22Rv1 (cell line): ENCODE measurements at regions not wholly inside any gene's neighbourhood (a gene's known extent, or its start where the extent isn't known, plus 50 kb on each side); places are given as distances from the start of the nearest gene placed in this dataset.

Experiments used
- ZFX ChIP-seq: fragments of 450-650 bp; IDR thresholded peaks from 2 replicates; pipeline ENCODE4 v1.6.1; 2017; ENCODE audit warnings: antibody characterized with exemption, borderline replicate concordance
- TF ChIP-seq, protein P1 (sequence below): fragments of 450-650 bp; IDR thresholded peaks from 2 replicates; pipeline ENCODE4 v1.5.1; 2017; ENCODE audit warnings: mild to moderate bottlenecking

DNA sequence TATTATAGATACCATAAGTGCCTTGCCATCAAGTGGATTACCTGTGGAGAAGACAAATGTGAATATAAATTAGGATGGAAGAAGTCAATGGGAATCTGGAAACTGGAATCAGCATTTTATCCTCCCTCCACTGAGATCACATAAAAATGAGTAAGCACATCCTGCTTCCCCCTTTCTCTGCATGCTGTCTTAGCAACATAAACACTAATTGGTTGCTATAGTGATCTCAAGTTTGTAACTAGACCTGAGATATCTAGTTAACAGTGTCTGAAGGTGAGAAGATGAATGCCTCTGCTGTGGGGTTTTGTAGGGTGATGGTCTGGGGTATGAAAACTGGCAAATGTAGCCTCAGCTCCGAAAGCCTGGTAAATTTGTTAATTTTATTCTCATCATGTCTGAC, 1357.5 kb upstream of the CELF4 start:
- TF ChIP-seq, protein P1, sequence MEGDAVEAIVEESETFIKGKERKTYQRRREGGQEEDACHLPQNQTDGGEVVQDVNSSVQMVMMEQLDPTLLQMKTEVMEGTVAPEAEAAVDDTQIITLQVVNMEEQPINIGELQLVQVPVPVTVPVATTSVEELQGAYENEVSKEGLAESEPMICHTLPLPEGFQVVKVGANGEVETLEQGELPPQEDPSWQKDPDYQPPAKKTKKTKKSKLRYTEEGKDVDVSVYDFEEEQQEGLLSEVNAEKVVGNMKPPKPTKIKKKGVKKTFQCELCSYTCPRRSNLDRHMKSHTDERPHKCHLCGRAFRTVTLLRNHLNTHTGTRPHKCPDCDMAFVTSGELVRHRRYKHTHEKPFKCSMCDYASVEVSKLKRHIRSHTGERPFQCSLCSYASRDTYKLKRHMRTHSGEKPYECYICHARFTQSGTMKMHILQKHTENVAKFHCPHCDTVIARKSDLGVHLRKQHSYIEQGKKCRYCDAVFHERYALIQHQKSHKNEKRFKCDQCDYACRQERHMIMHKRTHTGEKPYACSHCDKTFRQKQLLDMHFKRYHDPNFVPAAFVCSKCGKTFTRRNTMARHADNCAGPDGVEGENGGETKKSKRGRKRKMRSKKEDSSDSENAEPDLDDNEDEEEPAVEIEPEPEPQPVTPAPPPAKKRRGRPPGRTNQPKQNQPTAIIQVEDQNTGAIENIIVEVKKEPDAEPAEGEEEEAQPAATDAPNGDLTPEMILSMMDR: no peak
- TF ChIP-seq ZFX: no peak
